ENCODE measurements at regions not wholly inside any gene's neighbourhood (a gene's known extent, or its start where the extent isn't known, plus 50 kb on each side); places are given as distances from the start of the nearest gene placed in this dataset.

DNA sequence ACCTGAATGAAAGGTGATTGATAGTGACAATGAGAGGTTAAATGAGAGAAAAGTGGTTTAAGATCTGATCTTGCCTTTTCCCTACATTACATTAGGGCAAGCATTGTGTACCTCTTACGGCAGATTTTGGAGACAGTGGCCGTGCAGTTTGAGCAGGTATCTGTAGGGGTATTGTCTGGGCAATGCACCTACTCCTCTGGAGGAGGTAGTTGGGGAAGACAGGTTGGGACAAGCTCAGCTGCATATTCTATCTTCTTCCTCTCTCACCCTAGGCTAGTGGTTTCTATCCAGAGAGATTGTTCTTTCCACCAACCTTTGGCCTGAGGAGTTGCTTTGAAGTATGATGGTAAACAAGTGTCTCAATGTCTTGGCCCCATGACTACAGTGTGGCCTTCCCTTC lies 323.2 kb downstream of the CYP26B1 start:
- no peaks in the 10 kb centered on the region for H3K27me3 Mint-ChIP-seq
- no peak for ATAC-seq
- H3K4me3 Mint-ChIP-seq, result no peak overlapping the region
- H3K9me3 Mint-ChIP-seq, result peaks cover 6% of the 10 kb centered on the region
- H3K27ac Mint-ChIP-seq, result no peak overlapping the region
- no peaks in the 10 kb centered on the region for H3K36me3 Mint-ChIP-seq
- H3K4me1 Mint-ChIP-seq, result no peaks in the 10 kb centered on the region

GRCh38 chr2:71823526-71823925 lies 324.1 kb downstream of the CYP26B1 start:
- H3K27me3 Mint-ChIP-seq, result no peaks in the 10 kb centered on the region
- no peak overlapping the region for H3K4me3 Mint-ChIP-seq
- no peak for ATAC-seq
- H3K9me3 Mint-ChIP-seq, result peaks cover 6% of the 10 kb centered on the region
- no peak overlapping the region for H3K27ac Mint-ChIP-seq
- no peaks in the 10 kb centered on the region for H3K36me3 Mint-ChIP-seq
- H3K4me1 Mint-ChIP-seq, result no peaks in the 10 kb centered on the region

GRCh38 chr2:71822463-71822862 lies 325.2 kb downstream of the CYP26B1 start:
- Mint-ChIP-seq H3K4me3 (no peak overlapping the region), H3K9me3 (peaks cover 9% of the 10 kb centered on the region), H3K4me1 (no peaks in the 10 kb centered on the region), H3K27me3 (no peaks in the 10 kb centered on the region), H3K27ac (no peak overlapping the region), H3K36me3 (no peaks in the 10 kb centered on the region)
- ATAC-seq, result no peak

DNA sequence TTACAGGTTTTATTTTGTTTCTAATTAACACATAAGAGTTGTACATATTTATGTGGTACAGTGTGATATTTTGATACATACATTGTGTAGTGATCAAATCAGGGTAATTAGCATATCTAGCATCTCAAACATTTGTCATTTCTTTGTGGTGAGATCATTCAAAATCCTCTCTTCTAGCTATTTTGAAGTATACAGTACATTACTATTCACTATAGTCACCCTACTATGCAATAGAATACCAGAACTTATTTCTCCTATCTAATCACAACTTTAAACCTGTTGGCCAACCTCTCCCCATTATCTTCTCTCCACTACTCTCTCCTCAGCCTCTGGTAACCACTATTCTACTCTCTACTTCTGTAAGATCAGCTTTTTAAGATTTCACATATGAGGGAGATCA lies 325.8 kb downstream of the CYP26B1 start:
- no peak overlapping the region for H3K4me3 Mint-ChIP-seq
- peaks cover 9% of the 10 kb centered on the region for H3K9me3 Mint-ChIP-seq
- no peak overlapping the region for H3K27ac Mint-ChIP-seq
- H3K27me3 Mint-ChIP-seq, result no peaks in the 10 kb centered on the region
- no peak for ATAC-seq
- H3K4me1 Mint-ChIP-seq, result no peaks in the 10 kb centered on the region
- H3K36me3 Mint-ChIP-seq, result no peaks in the 10 kb centered on the region

- H3K4me3 Mint-ChIP-seq, result no peak overlapping the region
- peaks cover 6% of the 10 kb centered on the region for H3K9me3 Mint-ChIP-seq
Observed at GRCh38 chr2:71816815-71817214, 330.8 kb downstream of the CYP26B1 start.

GRCh38 chr2:71815701-71816474 lies 331.8 kb downstream of the CYP26B1 start:
- no peaks in the 10 kb centered on the region for H3K4me1 Mint-ChIP-seq
- peaks cover 6% of the 10 kb centered on the region for H3K27me3 Mint-ChIP-seq
- no peak overlapping the region for H3K27ac Mint-ChIP-seq
- ATAC-seq, result no peak
- no peak overlapping the region for H3K4me3 Mint-ChIP-seq
- H3K9me3 Mint-ChIP-seq, result peaks cover 3% of the 10 kb centered on the region
- no peaks in the 10 kb centered on the region for H3K36me3 Mint-ChIP-seq

More at GRCh38 chr2:71816815-71817214, 330.8 kb downstream of the CYP26B1 start:
- Mint-ChIP-seq H3K4me1 (no peaks in the 10 kb centered on the region), H3K36me3 (no peaks in the 10 kb centered on the region), H3K27ac (no peak overlapping the region), H3K27me3 (peaks cover 6% of the 10 kb centered on the region)
- ATAC-seq, result no peak

- Mint-ChIP-seq H3K9me3 (peaks cover 3% of the 10 kb centered on the region), H3K27ac (no peak overlapping the region), H3K4me1 (no peaks in the 10 kb centered on the region), H3K36me3 (no peaks in the 10 kb centered on the region), H3K4me3 (no peak overlapping the region), H3K27me3 (peaks cover 6% of the 10 kb centered on the region)
- ATAC-seq, result no peak
Observed at GRCh38 chr2:71814885-71815284, 332.8 kb downstream of the CYP26B1 start.

DNA sequence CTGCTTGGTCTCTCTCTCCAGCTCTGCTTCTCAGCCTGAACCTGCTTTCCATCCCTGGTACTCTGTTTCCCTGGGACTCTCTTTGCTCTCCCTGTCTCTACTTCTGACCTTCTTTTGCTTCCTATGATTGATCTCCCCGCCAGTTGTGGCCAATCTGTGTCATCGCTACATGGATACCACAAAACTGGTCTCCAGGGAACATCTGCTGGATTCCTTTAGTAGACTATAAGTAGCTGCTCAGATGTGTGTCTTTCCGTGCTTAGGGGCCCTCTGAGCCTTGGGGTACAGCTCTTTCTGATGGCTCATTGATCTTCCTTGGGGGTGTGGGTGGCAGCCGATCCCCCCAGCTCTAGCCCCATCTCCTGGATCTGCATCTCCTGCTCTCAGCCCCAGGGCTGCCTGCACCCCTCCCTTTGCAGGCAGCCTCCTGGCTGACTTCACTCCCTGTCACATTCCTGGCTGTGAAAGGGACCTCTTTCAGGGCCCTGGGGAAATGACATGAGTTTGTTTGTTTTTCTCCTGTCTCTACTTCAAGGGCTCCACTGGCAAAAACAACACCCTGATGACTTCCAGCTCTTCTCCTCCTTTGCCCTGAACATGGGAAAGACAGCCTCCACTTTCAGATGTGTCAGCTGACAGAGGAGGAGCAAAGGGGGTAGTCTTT lies 333.7 kb downstream of the CYP26B1 start:
- H3K9me3 Mint-ChIP-seq, result peaks cover 3% of the 10 kb centered on the region
- no peaks in the 10 kb centered on the region for H3K4me1 Mint-ChIP-seq
- no peaks in the 10 kb centered on the region for H3K36me3 Mint-ChIP-seq
- H3K4me3 Mint-ChIP-seq, result no peak overlapping the region
- peaks cover 6% of the 10 kb centered on the region for H3K27me3 Mint-ChIP-seq
- no peak for ATAC-seq
- H3K27ac Mint-ChIP-seq, result no peak overlapping the region

- ATAC-seq, result no peak
- no peaks in the 10 kb centered on the region for H3K4me1 Mint-ChIP-seq
- H3K9me3 Mint-ChIP-seq, result peaks cover 3% of the 10 kb centered on the region
- H3K4me3 Mint-ChIP-seq, result no peak overlapping the region
- H3K36me3 Mint-ChIP-seq, result no peaks in the 10 kb centered on the region
- H3K27me3 Mint-ChIP-seq, result peaks cover 6% of the 10 kb centered on the region
- no peak overlapping the region for H3K27ac Mint-ChIP-seq
Observed at GRCh38 chr2:71813315-71813714, 334.3 kb downstream of the CYP26B1 start.

DNA sequence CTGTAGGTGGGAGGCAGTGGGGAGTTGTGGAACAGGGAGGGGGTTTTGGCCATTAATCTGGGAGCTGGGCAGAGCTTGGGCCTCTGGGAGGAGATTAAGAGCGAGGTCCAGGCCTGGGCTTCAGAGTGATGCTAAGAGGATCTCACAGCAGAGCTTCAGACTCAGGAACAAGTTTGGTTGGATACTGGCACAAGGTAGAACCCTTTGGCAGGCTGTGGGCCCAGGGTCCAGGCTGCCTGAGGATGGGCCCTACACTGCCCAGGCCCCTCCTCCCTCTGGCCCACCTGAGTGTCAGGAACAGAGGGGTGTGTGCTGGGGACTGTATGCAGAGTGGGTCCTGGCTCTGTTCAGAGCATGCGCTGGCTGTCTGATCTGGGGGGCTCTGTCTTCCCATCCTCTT lies 334.9 kb downstream of the CYP26B1 start:
- Mint-ChIP-seq H3K27ac (no peak overlapping the region), H3K4me1 (no peaks in the 10 kb centered on the region), H3K27me3 (peaks cover 6% of the 10 kb centered on the region), H3K9me3 (no peaks in the 10 kb centered on the region), H3K4me3 (no peak overlapping the region), H3K36me3 (no peaks in the 10 kb centered on the region)
- no peak for ATAC-seq

DNA sequence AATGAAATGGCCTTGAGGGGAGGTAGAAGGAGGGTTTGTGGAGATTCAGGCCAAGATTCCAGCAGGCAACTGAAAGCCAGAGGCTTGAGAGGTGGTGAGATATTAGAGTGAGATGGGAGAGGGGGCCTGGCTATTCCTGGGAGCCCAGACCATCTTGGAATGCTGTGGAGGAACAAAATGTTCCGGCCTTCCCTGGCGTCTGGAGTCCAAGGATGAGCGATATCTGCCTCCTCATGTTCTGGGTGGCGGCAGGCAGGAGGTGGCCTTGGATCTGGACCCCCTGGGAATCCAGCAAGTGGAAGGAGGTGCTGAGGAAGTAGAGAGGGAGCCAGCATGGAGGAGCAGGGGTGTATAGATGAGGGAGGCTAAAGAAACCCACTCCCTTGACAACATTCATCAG lies 335.9 kb downstream of the CYP26B1 start:
- no peaks in the 10 kb centered on the region for H3K9me3 Mint-ChIP-seq
- ATAC-seq, result no peak
- H3K27me3 Mint-ChIP-seq, result peaks cover 6% of the 10 kb centered on the region
- H3K4me3 Mint-ChIP-seq, result no peak overlapping the region
- no peaks in the 10 kb centered on the region for H3K36me3 Mint-ChIP-seq
- H3K27ac Mint-ChIP-seq, result no peak overlapping the region
- H3K4me1 Mint-ChIP-seq, result no peaks in the 10 kb centered on the region

DNA sequence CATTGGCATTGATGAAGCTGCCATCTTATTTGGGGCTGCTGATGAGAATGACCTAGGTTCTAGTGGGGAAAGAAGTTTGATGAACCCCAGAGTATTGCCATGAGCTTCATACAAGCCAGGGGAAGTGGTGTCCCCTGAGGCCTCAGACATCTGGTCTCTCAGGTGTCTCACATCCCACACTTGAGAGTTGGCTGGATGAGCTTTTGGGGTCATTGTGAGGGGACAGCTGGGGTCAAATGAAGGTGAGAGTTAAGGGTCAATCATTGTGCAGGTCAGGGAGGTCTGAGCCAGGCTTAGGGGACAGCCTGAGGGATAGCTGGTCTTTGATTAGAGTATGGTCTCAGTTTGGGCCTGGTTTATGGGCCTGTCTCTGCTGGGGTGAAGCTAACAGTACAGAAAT lies 336.5 kb downstream of the CYP26B1 start:
- Mint-ChIP-seq H3K4me1 (no peaks in the 10 kb centered on the region), H3K36me3 (no peaks in the 10 kb centered on the region), H3K9me3 (no peaks in the 10 kb centered on the region), H3K4me3 (no peak overlapping the region), H3K27me3 (peaks cover 6% of the 10 kb centered on the region), H3K27ac (no peak overlapping the region)
- no peak for ATAC-seq

- Mint-ChIP-seq H3K4me1 (no peaks in the 10 kb centered on the region), H3K27me3 (no peaks in the 10 kb centered on the region), H3K36me3 (no peaks in the 10 kb centered on the region), H3K9me3 (no peaks in the 10 kb centered on the region), H3K27ac (no peak overlapping the region), H3K4me3 (no peak overlapping the region)
- ATAC-seq, result no peak
Observed at GRCh38 chr2:71807581-71808451, 339.8 kb downstream of the CYP26B1 start.

GRCh38 chr2:71806432-71806831 lies 341.2 kb downstream of the CYP26B1 start:
- Mint-ChIP-seq H3K27ac (no peak overlapping the region), H3K4me1 (no peaks in the 10 kb centered on the region), H3K9me3 (no peaks in the 10 kb centered on the region), H3K36me3 (no peaks in the 10 kb centered on the region), H3K4me3 (no peak overlapping the region), H3K27me3 (peaks cover 9% of the 10 kb centered on the region)
- no peak for ATAC-seq

DNA sequence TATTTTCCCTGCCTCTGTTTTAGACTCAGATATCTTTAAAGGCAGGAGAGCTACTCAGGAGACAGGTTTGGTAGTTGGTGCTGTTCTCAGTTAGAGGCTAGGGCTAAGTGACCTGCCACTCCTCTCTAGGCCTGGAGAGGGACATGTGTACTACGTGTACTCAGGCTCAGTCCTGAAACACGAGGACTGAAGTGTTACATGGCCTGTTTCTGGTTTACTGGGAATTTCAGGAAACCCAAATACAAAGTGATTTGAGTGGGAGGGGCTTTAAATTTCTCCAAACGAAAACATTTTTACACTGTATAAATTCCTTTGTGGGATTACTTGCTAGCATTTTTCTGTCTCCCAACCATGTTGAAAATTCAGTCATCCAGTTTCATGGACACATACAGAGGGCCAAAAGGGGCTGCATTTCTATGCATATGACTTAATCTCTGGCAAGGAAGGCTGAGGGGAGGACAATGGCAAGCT lies 343.3 kb downstream of the CYP26B1 start:
- Mint-ChIP-seq H3K9me3 (no peaks in the 10 kb centered on the region), H3K4me1 (no peaks in the 10 kb centered on the region), H3K4me3 (no peak overlapping the region), H3K27me3 (peaks cover 17% of the 10 kb centered on the region), H3K27ac (no peak overlapping the region), H3K36me3 (no peaks in the 10 kb centered on the region)
- ATAC-seq, result no peak

All from stimulated activated memory B cell treated with anti-CD40 and anti-IgM and Interleukin-4, amounts not matched to agents 10 μg/mL and 1 μg/mL and 100 μg/mL, for 72 hours (primary cell).